Breast epithelium (tissue), 3 donors: ENCODE measurements at regions not wholly inside any gene's neighbourhood (a gene's known extent, or its start where the extent isn't known, plus 50 kb on each side); places are given as distances from the start of the nearest gene placed in this dataset.

ENCODE experiments used
- CTCF ChIP-seq, 3 donors: fragments of 450-650 bp; IDR thresholded peaks; one replicate each; pipeline ENCODE4 v1.5.1; 2016 to 2017; ENCODE audit warnings: antibody characterized with exemption in 3 of 3, mild to moderate bottlenecking in 3 of 3, moderate library complexity in 3 of 3
- POLR2A ChIP-seq: fragments of 450-650 bp; IDR thresholded peaks from one replicate; pipeline ENCODE4 v1.6.1; 2016; ENCODE audit warnings: antibody characterized with exemption, mild to moderate bottlenecking, moderate library complexity

- TF ChIP-seq POLR2A (no peak), CTCF (IDR thresholded peaks at IDR 0.05) (no peak)
These were observed 173.6 kb upstream of the CNR1 start for GRCh38 chr6:88339761-88340160.
